ENCODE measurements at regions not wholly inside any gene's neighbourhood (a gene's known extent, or its start where the extent isn't known, plus 50 kb on each side); places are given as distances from the start of the nearest gene placed in this dataset.

DNA sequence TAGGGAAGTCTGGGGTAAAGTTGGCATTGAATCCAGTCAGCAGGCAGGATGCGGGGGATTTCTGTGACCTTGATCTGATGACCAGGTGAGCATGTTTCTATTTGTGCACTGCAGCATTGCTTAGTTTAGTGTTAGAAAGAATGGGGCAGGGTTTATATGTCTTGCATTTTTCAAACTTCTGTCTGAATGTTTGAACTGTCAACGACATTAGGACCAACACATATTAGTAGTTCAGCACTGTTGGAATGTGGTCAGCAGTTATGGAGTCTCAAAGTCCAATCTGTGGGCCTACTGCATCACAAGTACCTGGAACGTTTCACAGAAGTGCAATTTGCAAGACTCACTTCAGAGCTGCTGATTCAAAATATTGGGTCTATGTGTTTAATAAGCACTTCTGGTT is 276.6 kb upstream of the BMP2 start:
- no peaks in the 10 kb centered on the region for H3K9me3 ChIP-seq
- no peaks in the 10 kb centered on the region for H3K4me1 ChIP-seq
- peak; percentile 59 for ATAC-seq
- intact Hi-C loops (cut with DNase I): no loop called here
- H3K4me3 ChIP-seq: no peak overlapping the region
- TF ChIP-seq, protein P1, sequence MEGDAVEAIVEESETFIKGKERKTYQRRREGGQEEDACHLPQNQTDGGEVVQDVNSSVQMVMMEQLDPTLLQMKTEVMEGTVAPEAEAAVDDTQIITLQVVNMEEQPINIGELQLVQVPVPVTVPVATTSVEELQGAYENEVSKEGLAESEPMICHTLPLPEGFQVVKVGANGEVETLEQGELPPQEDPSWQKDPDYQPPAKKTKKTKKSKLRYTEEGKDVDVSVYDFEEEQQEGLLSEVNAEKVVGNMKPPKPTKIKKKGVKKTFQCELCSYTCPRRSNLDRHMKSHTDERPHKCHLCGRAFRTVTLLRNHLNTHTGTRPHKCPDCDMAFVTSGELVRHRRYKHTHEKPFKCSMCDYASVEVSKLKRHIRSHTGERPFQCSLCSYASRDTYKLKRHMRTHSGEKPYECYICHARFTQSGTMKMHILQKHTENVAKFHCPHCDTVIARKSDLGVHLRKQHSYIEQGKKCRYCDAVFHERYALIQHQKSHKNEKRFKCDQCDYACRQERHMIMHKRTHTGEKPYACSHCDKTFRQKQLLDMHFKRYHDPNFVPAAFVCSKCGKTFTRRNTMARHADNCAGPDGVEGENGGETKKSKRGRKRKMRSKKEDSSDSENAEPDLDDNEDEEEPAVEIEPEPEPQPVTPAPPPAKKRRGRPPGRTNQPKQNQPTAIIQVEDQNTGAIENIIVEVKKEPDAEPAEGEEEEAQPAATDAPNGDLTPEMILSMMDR (IDR thresholded peaks at IDR 0.05): no peak
- peak in 1 of 4 donors; percentile 7 for DNase-seq
- no peak overlapping the region for H3K27ac ChIP-seq
- H3K27me3 ChIP-seq: no peaks in the 10 kb centered on the region
- no peaks in the 10 kb centered on the region for H3K36me3 ChIP-seq

- H3K27ac ChIP-seq: peak overlapping the region in 1 of 2 donors; percentile 6
- no peaks in the 10 kb centered on the region for H3K9me3 ChIP-seq
- no peaks in the 10 kb centered on the region for H3K27me3 ChIP-seq
- intact Hi-C loops (cut with DNase I): no loop called here
- no peaks in the 10 kb centered on the region for H3K4me1 ChIP-seq
- TF ChIP-seq, protein P1 (IDR thresholded peaks at IDR 0.05): no peak
- H3K4me3 ChIP-seq: no peak overlapping the region
- no peaks in the 10 kb centered on the region for H3K36me3 ChIP-seq
- DNase-seq: peak in 2 of 4 donors; percentile 59 to 75
- peak; percentile 79 for ATAC-seq
Observed at GRCh38 chr20:6489361-6490171, 277.9 kb upstream of the BMP2 start.

GRCh38 chr20:6485351-6485750 is 282.1 kb upstream of the BMP2 start:
- intact Hi-C loops (cut with DNase I): no loop called here
- TF ChIP-seq, protein P1 (IDR thresholded peaks at IDR 0.05): no peak
- H3K4me3 ChIP-seq: no peak overlapping the region
- H3K27me3 ChIP-seq: no peaks in the 10 kb centered on the region
- no peak overlapping the region for H3K27ac ChIP-seq
- H3K9me3 ChIP-seq: no peaks in the 10 kb centered on the region
- H3K36me3 ChIP-seq: no peaks in the 10 kb centered on the region
- DNase-seq: no peak
- ATAC-seq: no peak
- no peaks in the 10 kb centered on the region for H3K4me1 ChIP-seq

GRCh38 chr20:6483727-6484126 is 283.8 kb upstream of the BMP2 start:
- TF ChIP-seq, protein P1 (IDR thresholded peaks at IDR 0.05): no peak
- DNase-seq: no peak
- ATAC-seq: no peak

GRCh38 chr20:6482486-6482885 is 285.0 kb upstream of the BMP2 start:
- H3K4me3 ChIP-seq: no peak overlapping the region
- DNase-seq (no peak), ATAC-seq (no peak)
- intact Hi-C loops (cut with DNase I): no loop called here
- no peaks in the 10 kb centered on the region for H3K36me3 ChIP-seq
- no peaks in the 10 kb centered on the region for H3K27me3 ChIP-seq
- no peaks in the 10 kb centered on the region for H3K4me1 ChIP-seq
- no peaks in the 10 kb centered on the region for H3K9me3 ChIP-seq
- TF ChIP-seq, protein P1 (IDR thresholded peaks at IDR 0.05): no peak
- H3K27ac ChIP-seq: no peak overlapping the region

More at GRCh38 chr20:6483727-6484126, 283.8 kb upstream of the BMP2 start:
- H3K4me3 ChIP-seq: no peak overlapping the region
- intact Hi-C loops (cut with DNase I): no loop called here
- H3K4me1 ChIP-seq: no peaks in the 10 kb centered on the region
- H3K36me3 ChIP-seq: no peaks in the 10 kb centered on the region
- H3K27ac ChIP-seq: no peak overlapping the region
- no peaks in the 10 kb centered on the region for H3K9me3 ChIP-seq
- H3K27me3 ChIP-seq: no peaks in the 10 kb centered on the region

Data from left lung (tissue), 4 donors.